ENCODE measurements at regions not wholly inside any gene's neighbourhood (a gene's known extent, or its start where the extent isn't known, plus 50 kb on each side); places are given as distances from the start of the nearest gene placed in this dataset.

DNA sequence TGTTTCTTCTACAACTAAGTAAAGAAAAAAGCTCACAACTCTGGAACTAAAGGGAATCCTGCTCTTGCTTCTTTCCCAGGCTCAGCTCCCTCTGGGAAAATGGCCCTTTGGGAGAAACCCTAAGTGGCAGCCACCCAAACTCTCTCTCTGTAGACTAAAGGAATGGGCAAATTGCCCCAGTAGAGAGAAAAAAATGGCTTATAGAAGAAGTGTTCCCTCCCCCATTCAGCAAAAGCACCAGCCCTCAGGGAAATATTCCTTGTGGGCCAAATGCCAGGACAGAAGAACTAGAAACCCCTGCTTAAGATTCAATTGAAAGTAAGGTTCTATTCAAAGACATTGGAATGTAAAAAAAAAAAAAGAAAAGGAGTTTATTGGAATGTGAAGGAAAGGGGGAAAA lies 603.7 kb upstream of the ALCAM start:
- TF ChIP-seq, protein P1, sequence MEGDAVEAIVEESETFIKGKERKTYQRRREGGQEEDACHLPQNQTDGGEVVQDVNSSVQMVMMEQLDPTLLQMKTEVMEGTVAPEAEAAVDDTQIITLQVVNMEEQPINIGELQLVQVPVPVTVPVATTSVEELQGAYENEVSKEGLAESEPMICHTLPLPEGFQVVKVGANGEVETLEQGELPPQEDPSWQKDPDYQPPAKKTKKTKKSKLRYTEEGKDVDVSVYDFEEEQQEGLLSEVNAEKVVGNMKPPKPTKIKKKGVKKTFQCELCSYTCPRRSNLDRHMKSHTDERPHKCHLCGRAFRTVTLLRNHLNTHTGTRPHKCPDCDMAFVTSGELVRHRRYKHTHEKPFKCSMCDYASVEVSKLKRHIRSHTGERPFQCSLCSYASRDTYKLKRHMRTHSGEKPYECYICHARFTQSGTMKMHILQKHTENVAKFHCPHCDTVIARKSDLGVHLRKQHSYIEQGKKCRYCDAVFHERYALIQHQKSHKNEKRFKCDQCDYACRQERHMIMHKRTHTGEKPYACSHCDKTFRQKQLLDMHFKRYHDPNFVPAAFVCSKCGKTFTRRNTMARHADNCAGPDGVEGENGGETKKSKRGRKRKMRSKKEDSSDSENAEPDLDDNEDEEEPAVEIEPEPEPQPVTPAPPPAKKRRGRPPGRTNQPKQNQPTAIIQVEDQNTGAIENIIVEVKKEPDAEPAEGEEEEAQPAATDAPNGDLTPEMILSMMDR (IDR thresholded peaks at IDR 0.05) = no peak
- TF ChIP-seq POLR2A (IDR thresholded peaks at IDR 0.05) (no peak), EP300 (IDR thresholded peaks at IDR 0.05) (no peak)

Data from sigmoid colon (tissue), 4 donors.